ENCODE measurements at regions not wholly inside any gene's neighbourhood (a gene's known extent, or its start where the extent isn't known, plus 50 kb on each side); places are given as distances from the start of the nearest gene placed in this dataset.
A peak's percentile ranks its signal among the peaks of the same experiment; 100 is the strongest.
"Not testable (repeated sequence)": the region's sequence is repeated elsewhere in the genome, so short reads cannot be mapped to it uniquely, and the experiment has no call there.

DNA sequence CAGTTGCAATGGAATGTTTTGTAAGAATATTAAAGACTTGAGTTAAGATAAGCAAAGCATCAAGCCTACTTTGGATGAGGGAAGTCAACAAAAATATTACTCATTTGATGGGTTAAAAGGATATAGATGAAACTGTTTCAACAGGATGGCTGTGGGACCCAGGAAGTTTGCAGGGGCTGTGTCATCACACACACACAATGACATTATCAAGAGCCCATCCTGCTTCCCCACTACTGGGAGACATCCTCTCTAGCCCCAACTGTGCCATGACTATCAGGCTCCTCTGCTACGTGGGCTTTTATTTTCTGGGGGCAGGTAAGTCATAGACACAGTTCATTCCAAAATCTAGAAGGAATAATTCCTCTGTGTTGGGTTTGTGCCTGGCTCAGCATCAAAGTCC is 78.8 kb upstream of the PRSS1 start:
- Histone ChIP-seq H3K4me3 (ENCODE audit: low read depth, low read length) (no peak overlapping the region), H3K27me3 (ENCODE audit: control insufficient read depth, insufficient read depth, low read length) (no peaks in the 10 kb centered on the region), H3K4me1 (ENCODE audit: control insufficient read depth, insufficient read depth, low read length) (no peaks in the 10 kb centered on the region), H3K9me3 (ENCODE audit: control insufficient read depth, insufficient read depth, low read length) (peaks cover 2% of the 10 kb centered on the region), H3K27ac (ENCODE audit: low read depth, low read length) (no peak overlapping the region), H3K36me3 (ENCODE audit: control insufficient read depth, insufficient read depth, low read length) (no peaks in the 10 kb centered on the region)
- no CpG with 5 or more reads among the region's 1 CpG for WGBS (ENCODE audit: insufficient coverage)
- no peak for DNase-seq (ENCODE audit: low read depth in 4 of 6, low spot score in 6 of 6)

DNA sequence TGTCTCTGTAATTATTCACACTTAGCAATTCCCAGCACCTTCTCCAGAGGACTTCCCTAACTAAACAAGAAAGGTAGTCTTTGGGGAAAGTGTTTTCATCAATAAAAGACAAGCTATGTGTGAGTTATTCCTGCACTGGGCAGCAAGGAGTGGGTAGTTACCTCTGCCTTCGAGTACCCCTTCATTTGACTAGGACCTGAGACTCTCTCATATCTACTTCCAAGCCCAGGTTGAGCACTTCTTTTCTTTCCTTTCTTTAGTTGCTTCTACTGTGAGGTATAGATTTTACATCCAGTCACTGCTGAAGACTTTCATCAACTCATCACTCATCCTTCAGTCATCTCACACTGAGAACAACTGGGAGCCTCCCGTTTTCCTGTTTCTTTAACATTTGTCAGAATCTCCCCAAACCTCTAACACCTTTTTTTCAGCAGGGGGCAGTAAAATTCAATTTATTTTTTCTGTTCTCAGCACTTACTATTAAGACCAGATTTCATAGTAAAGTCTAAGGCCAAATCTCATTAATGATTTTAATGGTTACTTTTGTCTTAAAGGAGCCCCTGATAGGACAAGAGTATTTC is 80.1 kb upstream of the PRSS1 start:
- H3K27me3 ChIP-seq (ENCODE audit: control insufficient read depth, insufficient read depth, low read length), result no peaks in the 10 kb centered on the region
- peak in 2 of 6 donors; percentile 15 to 27 for DNase-seq (ENCODE audit: low read depth in 4 of 6, low spot score in 6 of 6)
- H3K27ac ChIP-seq (ENCODE audit: low read depth, low read length), result no peak overlapping the region
- H3K4me1 ChIP-seq (ENCODE audit: control insufficient read depth, insufficient read depth, low read length), result no peaks in the 10 kb centered on the region
- no peaks in the 10 kb centered on the region for H3K36me3 ChIP-seq (ENCODE audit: control insufficient read depth, insufficient read depth, low read length)
- H3K9me3 ChIP-seq (ENCODE audit: control insufficient read depth, insufficient read depth, low read length), result no peaks in the 10 kb centered on the region
- no CpG with 5 or more reads among the region's 2 CpGs for WGBS (ENCODE audit: insufficient coverage)
- no peak overlapping the region for H3K4me3 ChIP-seq (ENCODE audit: low read depth, low read length)

DNA sequence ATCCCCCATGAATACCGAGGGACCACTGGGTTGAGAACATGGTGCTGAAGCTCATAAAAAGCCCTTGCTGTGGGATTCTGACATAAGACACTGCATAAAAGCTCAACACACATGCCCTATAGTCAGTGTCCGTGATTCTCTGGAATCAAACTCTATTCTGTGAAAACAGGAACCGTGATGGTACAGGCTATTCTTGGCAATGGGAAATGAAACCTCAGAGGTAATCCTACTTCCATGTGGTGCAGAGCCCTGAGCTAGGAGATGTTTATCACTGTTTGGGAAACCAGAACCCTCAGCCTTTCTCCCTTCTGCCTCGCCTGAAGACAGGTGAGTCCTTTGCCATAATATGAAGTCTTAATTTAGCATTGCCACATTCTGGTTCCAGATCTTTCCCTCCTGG is 80.8 kb upstream of the PRSS1 start:
- Histone ChIP-seq H3K9me3 (ENCODE audit: control insufficient read depth, insufficient read depth, low read length) (no peaks in the 10 kb centered on the region), H3K36me3 (ENCODE audit: control insufficient read depth, insufficient read depth, low read length) (no peaks in the 10 kb centered on the region), H3K4me3 (ENCODE audit: low read depth, low read length) (no peak overlapping the region), H3K27ac (ENCODE audit: low read depth, low read length) (no peak overlapping the region), H3K4me1 (ENCODE audit: control insufficient read depth, insufficient read depth, low read length) (no peaks in the 10 kb centered on the region), H3K27me3 (ENCODE audit: control insufficient read depth, insufficient read depth, low read length) (no peaks in the 10 kb centered on the region)
- 80% methylated on average over 1 of the region's 4 CpGs for WGBS (ENCODE audit: insufficient coverage)
- no peak for DNase-seq (ENCODE audit: low read depth in 4 of 6, low spot score in 6 of 6)

DNA sequence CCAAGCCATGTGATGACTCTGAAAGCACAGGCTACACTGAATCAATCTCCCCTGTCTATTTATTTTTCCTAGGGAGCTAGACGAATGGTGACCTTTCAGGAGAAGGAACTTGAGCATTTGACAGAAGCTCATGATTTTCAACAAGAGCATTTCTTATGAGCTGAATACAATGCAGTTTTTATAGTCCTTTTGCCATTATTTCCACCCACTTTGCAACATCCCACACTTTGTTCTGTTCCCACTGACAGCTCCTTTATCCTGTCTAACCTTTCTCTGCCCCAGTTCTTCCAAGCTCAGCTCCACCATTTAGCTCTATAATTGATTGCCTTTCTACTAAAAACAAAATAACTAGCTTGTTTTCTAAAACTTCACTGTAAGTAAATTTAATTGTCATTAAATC is 91.9 kb upstream of the PRSS1 start:
- Histone ChIP-seq H3K9me3 (ENCODE audit: control insufficient read depth, insufficient read depth, low read length) (no peaks in the 10 kb centered on the region), H3K27me3 (ENCODE audit: control insufficient read depth, insufficient read depth, low read length) (no peaks in the 10 kb centered on the region), H3K36me3 (ENCODE audit: control insufficient read depth, insufficient read depth, low read length) (no peaks in the 10 kb centered on the region), H3K4me3 (ENCODE audit: low read depth, low read length) (no peak overlapping the region), H3K27ac (ENCODE audit: low read depth, low read length) (no peak overlapping the region), H3K4me1 (ENCODE audit: control insufficient read depth, insufficient read depth, low read length) (no peaks in the 10 kb centered on the region)
- no peak for DNase-seq (ENCODE audit: low read depth in 4 of 6, low spot score in 6 of 6)
- WGBS (ENCODE audit: insufficient coverage), result 13% methylated on average over 1 of the region's 1 CpG

DNA sequence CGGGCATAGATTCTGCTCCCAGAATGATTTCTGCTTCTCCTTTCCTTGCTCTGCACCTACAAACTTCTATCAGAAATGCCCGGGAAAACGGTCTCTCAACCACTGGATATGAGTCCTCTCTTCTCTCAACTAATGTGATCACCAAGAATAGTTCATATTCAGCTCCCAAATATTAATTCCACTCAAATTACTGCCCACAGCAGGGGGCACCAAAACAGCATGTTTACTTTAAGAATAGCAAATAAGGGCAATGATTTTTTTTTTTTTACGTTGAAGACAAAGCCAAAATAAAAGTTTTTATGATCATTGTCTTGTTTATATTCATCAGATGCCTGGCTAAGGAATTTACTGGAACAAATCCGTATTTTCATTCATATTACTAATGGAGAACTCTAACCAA is 94.9 kb upstream of the PRSS1 start:
- H3K9me3 ChIP-seq (ENCODE audit: control insufficient read depth, insufficient read depth, low read length), result no peaks in the 10 kb centered on the region
- no peak overlapping the region for H3K4me3 ChIP-seq (ENCODE audit: low read depth, low read length)
- H3K27me3 ChIP-seq (ENCODE audit: control insufficient read depth, insufficient read depth, low read length), result no peaks in the 10 kb centered on the region
- H3K4me1 ChIP-seq (ENCODE audit: control insufficient read depth, insufficient read depth, low read length), result no peaks in the 10 kb centered on the region
- no CpG with 5 or more reads among the region's 5 CpGs for WGBS (ENCODE audit: insufficient coverage)
- no peaks in the 10 kb centered on the region for H3K36me3 ChIP-seq (ENCODE audit: control insufficient read depth, insufficient read depth, low read length)
- no peak overlapping the region for H3K27ac ChIP-seq (ENCODE audit: low read depth, low read length)
- no peak for DNase-seq (ENCODE audit: low read depth in 4 of 6, low spot score in 6 of 6)

DNA sequence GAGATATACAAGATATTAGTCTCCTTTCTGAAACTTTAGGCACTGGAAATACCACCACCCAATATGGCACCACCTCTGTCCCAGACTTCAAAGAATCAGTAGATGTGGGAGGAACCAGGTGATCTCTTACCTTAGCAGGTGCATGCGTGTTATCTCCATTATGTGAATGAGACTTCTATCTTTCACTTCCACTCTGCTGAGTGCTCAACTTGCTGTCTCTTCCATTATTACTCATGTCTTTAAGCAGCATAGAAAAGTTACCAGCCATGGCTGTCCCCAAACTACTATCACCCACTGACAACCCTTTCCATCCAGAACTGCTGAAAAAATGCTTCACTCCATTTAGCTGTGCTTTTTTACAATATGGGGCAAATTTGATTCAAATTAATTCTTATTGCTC is 101.5 kb upstream of the PRSS1 start:
- Histone ChIP-seq H3K27ac (ENCODE audit: low read depth, low read length) (no peak overlapping the region), H3K36me3 (ENCODE audit: control insufficient read depth, insufficient read depth, low read length) (no peaks in the 10 kb centered on the region), H3K4me3 (ENCODE audit: low read depth, low read length) (no peak overlapping the region), H3K27me3 (ENCODE audit: control insufficient read depth, insufficient read depth, low read length) (no peaks in the 10 kb centered on the region), H3K4me1 (ENCODE audit: control insufficient read depth, insufficient read depth, low read length) (peaks cover 3% of the 10 kb centered on the region), H3K9me3 (ENCODE audit: control insufficient read depth, insufficient read depth, low read length) (no peaks in the 10 kb centered on the region)
- DNase-seq (ENCODE audit: low read depth in 4 of 6, low spot score in 6 of 6), result no peak
- 75% methylated on average over 1 of the region's 1 CpG for WGBS (ENCODE audit: insufficient coverage)

DNA sequence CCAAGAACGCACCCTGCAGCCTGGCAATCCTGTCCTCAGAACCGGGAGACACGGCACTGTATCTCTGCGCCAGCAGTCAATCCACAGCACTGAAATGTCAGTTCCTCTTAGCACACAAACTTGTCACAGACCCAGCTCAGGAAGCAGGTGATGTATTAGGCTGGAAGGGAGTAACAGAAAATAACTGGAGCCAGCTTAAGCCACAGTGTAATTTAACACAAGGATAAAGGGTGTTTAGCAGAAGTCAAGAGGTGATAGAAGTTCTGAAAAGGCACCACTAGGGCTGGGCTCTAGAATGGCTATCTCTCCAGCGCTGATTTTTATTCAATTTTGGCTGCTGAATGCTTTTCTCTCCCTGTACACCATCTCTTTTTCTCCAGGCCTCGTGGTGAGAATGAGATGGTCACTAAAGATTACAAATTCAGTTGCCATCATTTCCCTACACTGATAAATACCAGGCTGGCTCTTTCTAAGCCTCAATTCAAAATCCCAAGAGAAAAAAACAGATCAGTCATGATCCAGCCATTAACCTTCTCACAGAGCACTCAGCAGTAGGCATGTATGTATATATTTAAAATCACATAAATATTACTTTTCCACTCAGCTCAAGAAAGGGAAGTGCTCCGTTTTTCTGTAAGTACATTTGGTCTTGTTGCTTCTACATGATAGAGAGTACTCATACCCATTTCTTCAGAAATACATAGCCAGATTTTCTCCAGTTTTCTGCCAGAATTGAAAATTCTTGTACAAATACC is 102.7 kb upstream of the PRSS1 start:
- no peaks in the 10 kb centered on the region for H3K9me3 ChIP-seq (ENCODE audit: control insufficient read depth, insufficient read depth, low read length)
- no peaks in the 10 kb centered on the region for H3K36me3 ChIP-seq (ENCODE audit: control insufficient read depth, insufficient read depth, low read length)
- peak in 1 of 6 donors; percentile 62 for DNase-seq (ENCODE audit: low read depth in 4 of 6, low spot score in 6 of 6)
- WGBS (ENCODE audit: insufficient coverage), result 39% methylated on average over 2 of the region's 7 CpGs
- H3K4me1 ChIP-seq (ENCODE audit: control insufficient read depth, insufficient read depth, low read length), result peaks cover 3% of the 10 kb centered on the region
- H3K4me3 ChIP-seq (ENCODE audit: low read depth, low read length), result no peak overlapping the region
- H3K27me3 ChIP-seq (ENCODE audit: control insufficient read depth, insufficient read depth, low read length), result no peaks in the 10 kb centered on the region
- H3K27ac ChIP-seq (ENCODE audit: low read depth, low read length), result no peak overlapping the region

DNA sequence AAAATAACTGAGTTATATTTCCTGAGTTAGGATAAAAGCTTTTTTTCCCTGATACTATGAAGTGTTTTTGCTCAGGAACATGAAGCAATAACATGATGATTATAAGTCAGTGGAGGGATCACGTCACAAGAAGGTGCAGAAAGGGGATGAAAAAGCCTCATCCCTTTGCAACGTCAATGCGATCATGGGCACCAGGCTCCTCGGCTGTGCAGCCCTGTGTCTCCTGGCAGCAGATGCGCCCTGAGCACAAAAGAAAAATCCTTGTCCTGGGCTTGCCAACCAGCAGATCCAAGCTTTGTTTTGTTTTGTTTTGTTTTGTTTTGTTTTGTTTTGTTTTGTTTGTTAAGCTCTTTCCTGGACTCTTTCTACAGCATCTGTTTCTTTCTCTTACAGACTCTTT is 103.5 kb upstream of the PRSS1 start:
- peaks cover 3% of the 10 kb centered on the region for H3K4me1 ChIP-seq (ENCODE audit: control insufficient read depth, insufficient read depth, low read length)
- H3K27ac ChIP-seq (ENCODE audit: low read depth, low read length), result no peak overlapping the region
- DNase-seq (ENCODE audit: low read depth in 4 of 6, low spot score in 6 of 6), result peak in 2 of 6 donors; percentile 29 to 40
- no peaks in the 10 kb centered on the region for H3K9me3 ChIP-seq (ENCODE audit: control insufficient read depth, insufficient read depth, low read length)
- no peaks in the 10 kb centered on the region for H3K27me3 ChIP-seq (ENCODE audit: control insufficient read depth, insufficient read depth, low read length)
- H3K36me3 ChIP-seq (ENCODE audit: control insufficient read depth, insufficient read depth, low read length), result no peaks in the 10 kb centered on the region
- WGBS (ENCODE audit: insufficient coverage), result 30% methylated on average over 5 of the region's 5 CpGs
- no peak overlapping the region for H3K4me3 ChIP-seq (ENCODE audit: low read depth, low read length)

DNA sequence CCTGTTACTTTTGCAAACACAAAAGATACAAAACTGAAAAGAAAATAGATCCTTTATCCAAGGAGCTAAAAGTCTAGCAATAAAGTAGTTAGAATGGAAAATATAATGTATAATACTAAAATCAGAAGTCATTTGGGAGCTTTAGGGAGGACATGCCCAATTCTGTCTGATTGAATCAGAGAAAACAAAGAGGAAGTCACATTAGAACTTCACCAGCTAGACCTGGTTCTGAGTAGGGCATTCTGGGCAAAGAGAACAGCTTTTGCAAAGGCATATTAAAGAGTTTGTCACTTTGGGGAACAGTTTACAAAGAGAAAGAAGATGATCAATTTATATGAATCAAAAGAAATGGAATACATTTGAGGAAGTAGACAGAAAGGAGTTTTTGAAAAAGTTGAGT is 107.0 kb upstream of the PRSS1 start:
- no peak for DNase-seq (ENCODE audit: low read depth in 4 of 6, low spot score in 6 of 6)
- no peaks in the 10 kb centered on the region for H3K27me3 ChIP-seq (ENCODE audit: control insufficient read depth, insufficient read depth, low read length)

DNA sequence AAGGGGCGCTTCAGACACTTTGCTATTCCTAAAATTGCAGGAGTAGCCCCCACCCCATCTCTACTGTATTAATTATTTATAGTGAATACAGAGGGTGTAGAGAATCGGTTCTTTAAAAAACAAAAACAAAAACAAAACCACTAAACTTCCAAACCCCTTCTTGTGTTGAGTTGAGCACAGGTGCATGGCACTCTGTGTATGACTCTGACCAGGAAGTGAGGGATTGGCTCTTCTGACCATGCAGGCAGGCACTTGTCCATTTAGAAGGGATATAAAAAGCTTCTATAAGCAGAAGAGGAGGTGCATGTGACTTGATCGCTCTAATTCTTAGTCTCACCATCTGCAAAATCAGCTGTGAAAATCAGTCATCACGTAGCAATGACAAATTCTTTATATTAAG is 108.0 kb upstream of the PRSS1 start:
- not testable (repeated sequence) for DNase-seq (ENCODE audit: low read depth in 4 of 6, low spot score in 6 of 6); H3K9me3 ChIP-seq (ENCODE audit: control insufficient read depth, insufficient read depth, low read length)

More for the DNA sequence above, 107.0 kb upstream of the PRSS1 start:
- H3K9me3 ChIP-seq (ENCODE audit: control insufficient read depth, insufficient read depth, low read length), result no peaks in the 10 kb centered on the region
- peaks cover 3% of the 10 kb centered on the region for H3K4me1 ChIP-seq (ENCODE audit: control insufficient read depth, insufficient read depth, low read length)
- no peaks in the 10 kb centered on the region for H3K36me3 ChIP-seq (ENCODE audit: control insufficient read depth, insufficient read depth, low read length)
- H3K4me3 ChIP-seq (ENCODE audit: low read depth, low read length), result no peak overlapping the region
- no peak overlapping the region for H3K27ac ChIP-seq (ENCODE audit: low read depth, low read length)

More for the DNA sequence above, 108.0 kb upstream of the PRSS1 start:
- H3K27ac ChIP-seq (ENCODE audit: low read depth, low read length); H3K4me3 ChIP-seq (ENCODE audit: low read depth, low read length); H3K36me3 ChIP-seq (ENCODE audit: control insufficient read depth, insufficient read depth, low read length); H3K27me3 ChIP-seq (ENCODE audit: control insufficient read depth, insufficient read depth, low read length); H3K4me1 ChIP-seq (ENCODE audit: control insufficient read depth, insufficient read depth, low read length): not testable (repeated sequence)
- WGBS (ENCODE audit: insufficient coverage), result no CpG with 5 or more reads among the region's 4 CpGs

All from spinal cord (tissue), 9 donors.